Lower lobe of right lung (tissue), 2 donors: ENCODE measurements at regions not wholly inside any gene's neighbourhood (a gene's known extent, or its start where the extent isn't known, plus 50 kb on each side); places are given as distances from the start of the nearest gene placed in this dataset.

Experiments used
- ATAC-seq, 2 donors: fragments of 200-7000 bp; cut with Tn5 transposase; one replicate each; pipeline ENCODE4 v1.9.1; 2020 to 2022; ENCODE audit warnings: mild to moderate bottlenecking in 2 of 2, moderate library complexity in 2 of 2
- DNase-seq: peaks from one replicate; pipeline ENCODE4 v3.0.0-alpha.2; 2020
- H3K27ac ChIP-seq: fragments of 200-600 bp; one replicate; pipeline ENCODE4 v1.8.0; 2022
- H3K27me3 ChIP-seq: fragments of 200-600 bp; one replicate; pipeline ENCODE4 v1.8.0; 2022; ENCODE audit warnings: low read depth
- H3K36me3 ChIP-seq: fragments of 200-600 bp; one replicate; pipeline ENCODE4 v1.8.0; 2022; ENCODE audit warnings: mild to moderate bottlenecking
- H3K4me1 ChIP-seq: fragments of 200-600 bp; one replicate; pipeline ENCODE4 v1.8.0; 2022
- H3K4me3 ChIP-seq: fragments of 200-600 bp; one replicate; pipeline ENCODE4 v1.8.0; 2022; ENCODE audit warnings: mild to moderate bottlenecking
- H3K9me3 ChIP-seq: fragments of 200-600 bp; one replicate; pipeline ENCODE4 v1.8.0; 2022
- CTCF ChIP-seq: fragments of 200-600 bp; IDR thresholded peaks from one replicate; pipeline ENCODE4 v1.8.0; 2022; ENCODE audit warnings: antibody characterized with exemption, mild to moderate bottlenecking
- intact Hi-C: fragments of 100-400 bp; cut with DNase I; formaldehyde crosslinking; loops from one replicate; pipeline ENCODE4 v1.11.0; 2022
- donor health status: DM: no; HTN: yes; CAD: no; lungs with severe emphysema.

GRCh38 chr10:64506963-64507362, 985.8 kb downstream of the REEP3 start:
- no peaks in the 10 kb centered on the region for H3K27me3 ChIP-seq
- no peaks in the 10 kb centered on the region for H3K36me3 ChIP-seq
- H3K4me1 ChIP-seq: no peaks in the 10 kb centered on the region
- DNase-seq: no peak
- no peak overlapping the region for H3K27ac ChIP-seq
- TF ChIP-seq CTCF: no peak
- no peak for ATAC-seq
- H3K9me3 ChIP-seq: no peaks in the 10 kb centered on the region
- H3K4me3 ChIP-seq: no peak overlapping the region
- intact Hi-C loops: no loop called here

- TF ChIP-seq CTCF: no peak
- no peaks in the 10 kb centered on the region for H3K36me3 ChIP-seq
- intact Hi-C loops: no loop called here
Measured at GRCh38 chr10:64507651-64508028, 986.4 kb downstream of the REEP3 start.

GRCh38 chr10:64508029-64508661, 986.9 kb downstream of the REEP3 start:
- ATAC-seq: no peak
- Histone ChIP-seq H3K36me3 (no peaks in the 10 kb centered on the region), H3K4me3 (no peak overlapping the region), H3K9me3 (no peaks in the 10 kb centered on the region), H3K4me1 (no peaks in the 10 kb centered on the region), H3K27me3 (no peaks in the 10 kb centered on the region), H3K27ac (no peak overlapping the region)
- DNase-seq: no peak
- intact Hi-C loops: no loop called here
- TF ChIP-seq CTCF: no peak

More at GRCh38 chr10:64507651-64508028, 986.4 kb downstream of the REEP3 start:
- H3K4me3 ChIP-seq: no peak overlapping the region
- H3K4me1 ChIP-seq: no peaks in the 10 kb centered on the region
- no peak overlapping the region for H3K27ac ChIP-seq
- no peaks in the 10 kb centered on the region for H3K27me3 ChIP-seq
- ATAC-seq (no peak), DNase-seq (no peak)
- H3K9me3 ChIP-seq: no peaks in the 10 kb centered on the region

GRCh38 chr10:64515970-64516699, 994.9 kb downstream of the REEP3 start:
- H3K9me3 ChIP-seq: no peaks in the 10 kb centered on the region
- intact Hi-C loops: no loop called here
- no peak overlapping the region for H3K27ac ChIP-seq
- DNase-seq: no peak
- no peaks in the 10 kb centered on the region for H3K36me3 ChIP-seq
- ATAC-seq: no peak
- no peaks in the 10 kb centered on the region for H3K4me1 ChIP-seq
- no peak for TF ChIP-seq CTCF
- H3K27me3 ChIP-seq: no peaks in the 10 kb centered on the region
- H3K4me3 ChIP-seq: no peak overlapping the region

- no peak for TF ChIP-seq CTCF
- ATAC-seq: no peak
Measured at GRCh38 chr10:64518456-64518855, 997.3 kb downstream of the REEP3 start.

More at GRCh38 chr10:64518456-64518855, 997.3 kb downstream of the REEP3 start:
- Histone ChIP-seq H3K4me3 (no peak overlapping the region), H3K27ac (no peak overlapping the region), H3K4me1 (no peaks in the 10 kb centered on the region), H3K36me3 (no peaks in the 10 kb centered on the region), H3K27me3 (no peaks in the 10 kb centered on the region), H3K9me3 (no peaks in the 10 kb centered on the region)
- DNase-seq: no peak
- intact Hi-C loops: no loop called here
